GM21737 (cell line): ENCODE measurements at regions not wholly inside any gene's neighbourhood (a gene's known extent, or its start where the extent isn't known, plus 50 kb on each side); places are given as distances from the start of the nearest gene placed in this dataset.
A peak's percentile ranks its signal among the peaks of the same experiment; 100 is the strongest.
"Not testable (repeated sequence)": the region's sequence is repeated elsewhere in the genome, so short reads cannot be mapped to it uniquely, and the experiment has no call there.

Source experiments
- ATAC-seq: cut with Tn5 transposase; IDR thresholded peaks from one replicate; pipeline ENCODE4 v1.9.1; 2021; ENCODE audit warnings: mild to moderate bottlenecking, moderate library complexity; ENCODE audit not compliant: unreplicated experiment

DNA sequence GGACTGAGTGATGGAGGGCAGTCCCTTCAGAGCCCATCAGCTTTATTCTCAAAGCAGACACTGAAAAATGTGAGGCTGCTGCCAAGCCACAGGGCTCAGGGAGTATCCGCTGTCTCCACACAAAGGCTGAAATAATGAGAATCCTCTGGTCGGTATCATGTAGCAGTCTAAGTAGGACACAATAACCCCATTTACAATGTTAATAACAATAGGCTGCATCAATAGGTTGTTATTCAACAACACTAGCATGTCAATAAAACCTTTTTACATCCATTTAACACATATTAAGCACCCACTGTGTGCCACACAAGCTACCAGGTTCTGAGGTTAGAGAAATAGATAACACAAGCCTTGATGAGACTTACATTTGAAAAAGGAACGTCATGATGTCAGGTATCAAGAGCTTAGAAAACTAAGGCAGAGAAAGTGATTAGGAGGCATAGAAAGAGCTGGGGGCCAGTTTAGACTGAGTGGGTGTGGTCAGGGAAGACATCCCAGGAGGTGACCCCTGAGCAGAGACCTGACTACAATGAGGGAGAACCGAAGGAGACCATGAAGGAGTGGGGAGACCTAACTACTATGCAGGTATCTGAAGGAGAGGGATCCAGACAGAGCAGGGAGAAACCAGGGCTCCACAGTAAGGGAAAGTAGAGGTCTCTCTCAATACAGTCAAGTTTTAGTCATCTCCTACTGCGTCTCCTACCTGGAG lies 140.1 kb upstream of the GRIA1 start:
- no peak for ATAC-seq

DNA sequence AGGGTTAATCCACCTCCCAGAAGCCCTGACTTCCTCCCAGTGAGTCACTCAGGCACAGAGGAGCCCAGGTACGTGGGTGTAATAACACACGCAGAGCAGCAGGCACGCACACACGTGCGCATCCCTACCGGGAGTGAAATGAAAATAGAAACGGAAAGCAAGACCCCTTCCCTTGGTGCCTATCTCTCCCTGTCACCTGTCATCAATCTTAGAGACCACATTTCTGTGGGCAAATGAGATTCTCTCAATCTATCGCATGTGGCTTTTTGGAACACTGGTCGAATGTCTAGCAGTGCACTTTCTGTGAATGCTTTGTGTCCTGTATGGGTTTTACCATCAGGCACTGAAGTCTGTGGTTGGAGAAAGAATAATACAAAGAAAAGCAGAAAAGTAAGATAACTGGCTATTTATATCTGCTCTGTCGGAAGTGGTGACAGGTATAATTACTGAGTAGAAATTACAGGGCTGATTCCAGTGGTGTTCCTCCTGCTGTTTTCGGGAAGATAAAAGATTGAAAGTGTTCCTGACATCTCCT lies 137.7 kb upstream of the GRIA1 start:
- ATAC-seq, result no peak

GRCh38 chr5:153357493-153358112 lies 132.9 kb upstream of the GRIA1 start:
- no peak for ATAC-seq

GRCh38 chr5:153358315-153358976 lies 132.0 kb upstream of the GRIA1 start:
- ATAC-seq, result peak; percentile 85

- ATAC-seq, result no peak
Measured at GRCh38 chr5:153360860-153361259, 129.6 kb upstream of the GRIA1 start.

GRCh38 chr5:153361735-153362409 lies 128.6 kb upstream of the GRIA1 start:
- ATAC-seq, result no peak

GRCh38 chr5:153365547-153365946 lies 124.9 kb upstream of the GRIA1 start:
- ATAC-seq, result peak; percentile 67

DNA sequence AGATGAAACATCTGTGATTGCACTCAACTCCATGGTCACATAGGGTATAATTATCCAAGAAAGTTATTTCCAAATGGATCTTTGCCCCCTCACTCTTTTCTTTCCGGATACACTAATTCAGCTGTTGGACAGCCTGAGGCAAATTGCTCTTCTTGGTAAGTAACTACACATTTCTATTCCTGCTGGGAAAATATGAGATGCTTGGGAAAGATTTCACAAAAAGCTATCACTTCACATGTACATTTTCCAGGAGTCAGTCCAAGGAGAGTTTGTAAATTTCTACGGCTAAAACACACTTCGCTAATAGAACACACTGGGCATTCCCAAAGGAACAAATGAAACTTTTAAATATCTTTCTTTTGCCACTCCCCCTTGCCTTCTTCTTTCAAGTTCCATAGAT lies 123.0 kb upstream of the GRIA1 start:
- no peak for ATAC-seq

DNA sequence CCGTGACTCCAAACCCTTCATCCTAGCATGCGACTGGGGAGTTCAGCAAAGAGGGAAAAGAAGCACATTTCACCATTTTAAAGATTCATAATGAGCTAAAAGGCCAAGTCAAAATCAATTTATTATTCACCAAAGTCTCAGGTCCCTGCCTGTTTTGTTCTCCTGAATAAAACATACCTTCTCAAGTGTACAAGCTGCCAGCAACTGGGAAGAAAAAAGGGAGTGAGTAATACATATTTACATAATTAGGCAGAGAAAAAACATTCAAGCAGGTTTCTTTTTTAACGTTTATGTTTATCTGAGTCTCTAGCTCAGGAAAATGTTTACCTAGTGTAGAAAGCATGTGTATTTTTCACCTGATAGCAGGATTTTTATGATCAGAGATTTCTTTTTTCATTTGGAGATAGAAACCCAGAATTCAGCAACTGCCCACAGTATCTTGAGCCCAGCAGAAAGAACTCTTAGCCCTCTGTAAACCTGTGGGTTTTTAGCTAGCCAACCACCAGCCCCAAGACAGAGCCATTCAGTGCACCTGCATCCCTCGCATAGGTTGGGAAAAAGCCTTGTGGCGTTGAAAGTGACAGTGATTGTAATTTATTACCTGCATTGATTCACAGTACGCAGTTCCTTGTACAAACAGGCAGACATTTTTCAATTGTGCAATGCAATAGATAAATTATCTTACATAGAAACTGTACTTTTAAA lies 117.9 kb upstream of the GRIA1 start:
- ATAC-seq, result no peak

- ATAC-seq, result no peak
Measured at GRCh38 chr5:153373130-153373498, 117.4 kb upstream of the GRIA1 start.

DNA sequence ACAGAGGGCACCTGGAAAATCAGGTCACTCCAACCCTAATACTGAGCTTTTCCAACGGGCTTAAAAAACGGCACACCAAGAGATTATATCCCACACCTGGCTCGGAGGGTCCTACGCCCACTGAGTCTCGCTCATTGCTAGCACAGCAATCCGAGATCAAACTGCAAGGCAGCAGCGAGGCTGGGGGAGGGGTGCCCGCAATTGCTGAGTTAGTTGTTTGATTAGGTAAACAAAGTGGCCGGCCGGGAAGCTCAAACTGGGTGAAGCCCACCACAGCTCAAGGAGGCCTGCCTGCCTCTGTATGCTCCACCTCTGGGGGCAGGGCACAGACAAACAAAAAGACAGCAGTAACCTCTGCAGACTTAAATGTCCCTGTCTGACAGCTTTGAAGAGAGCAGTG lies 108.8 kb upstream of the GRIA1 start:
- ATAC-seq, result not testable (repeated sequence)

DNA sequence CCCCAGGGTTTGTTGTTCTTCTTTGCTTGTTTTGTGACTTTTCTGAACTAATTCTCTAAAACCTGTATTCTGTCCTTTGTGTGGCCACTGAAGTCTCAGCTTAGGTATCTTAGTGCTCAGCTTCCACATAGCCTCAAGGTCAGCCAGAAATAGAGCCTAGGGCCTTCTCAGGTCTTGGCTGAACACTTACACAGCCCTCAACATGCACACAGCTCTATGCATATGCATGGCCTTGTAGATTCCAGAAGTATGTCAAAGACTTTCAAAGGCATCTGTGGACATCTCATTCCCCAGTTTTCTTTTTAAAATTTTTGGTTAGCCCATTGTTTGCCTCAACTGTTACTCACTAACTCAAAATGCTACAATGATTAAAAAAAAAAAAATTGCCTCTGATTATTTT lies 99.9 kb upstream of the GRIA1 start:
- no peak for ATAC-seq

DNA sequence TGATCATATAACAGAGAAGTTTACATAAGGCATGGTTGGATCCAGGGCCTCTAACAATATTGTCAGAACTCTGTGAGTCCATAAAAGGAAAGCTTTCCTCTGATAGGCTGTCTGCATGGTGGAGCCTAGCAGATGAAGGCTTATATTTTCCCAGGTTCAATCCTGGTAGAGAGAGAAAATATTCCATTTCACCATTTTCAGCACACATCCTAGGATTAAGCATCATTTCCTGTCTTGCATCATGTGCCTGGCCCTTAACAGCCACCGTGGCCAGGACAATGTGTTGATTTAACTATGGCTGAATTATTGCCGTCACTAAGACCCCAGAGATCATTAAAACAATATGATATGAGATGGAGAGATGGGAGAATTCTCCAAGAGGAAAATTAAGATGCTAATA lies 90.9 kb upstream of the GRIA1 start:
- ATAC-seq, result no peak

GRCh38 chr5:153400931-153401330 lies 89.5 kb upstream of the GRIA1 start:
- no peak for ATAC-seq

DNA sequence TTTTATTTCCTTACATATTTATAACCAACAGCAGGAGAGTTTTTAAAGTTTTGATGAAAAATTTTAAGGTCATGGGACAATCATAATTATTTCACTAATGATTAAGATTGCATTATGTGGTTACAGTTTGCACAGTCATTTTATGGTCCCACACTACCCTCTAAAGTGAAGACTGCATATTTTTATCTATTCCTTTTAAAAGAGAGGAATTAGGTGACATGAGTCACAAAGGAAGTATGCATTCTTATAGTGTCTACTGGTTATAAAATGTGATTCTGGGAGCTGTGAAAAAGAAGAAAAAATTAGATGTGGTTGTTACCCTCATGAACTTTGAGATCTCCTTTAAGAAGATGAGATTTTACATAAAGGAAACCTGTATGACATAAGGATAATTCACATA lies 87.9 kb upstream of the GRIA1 start:
- ATAC-seq, result no peak

GRCh38 chr5:153403470-153403869 lies 87.0 kb upstream of the GRIA1 start:
- no peak for ATAC-seq

DNA sequence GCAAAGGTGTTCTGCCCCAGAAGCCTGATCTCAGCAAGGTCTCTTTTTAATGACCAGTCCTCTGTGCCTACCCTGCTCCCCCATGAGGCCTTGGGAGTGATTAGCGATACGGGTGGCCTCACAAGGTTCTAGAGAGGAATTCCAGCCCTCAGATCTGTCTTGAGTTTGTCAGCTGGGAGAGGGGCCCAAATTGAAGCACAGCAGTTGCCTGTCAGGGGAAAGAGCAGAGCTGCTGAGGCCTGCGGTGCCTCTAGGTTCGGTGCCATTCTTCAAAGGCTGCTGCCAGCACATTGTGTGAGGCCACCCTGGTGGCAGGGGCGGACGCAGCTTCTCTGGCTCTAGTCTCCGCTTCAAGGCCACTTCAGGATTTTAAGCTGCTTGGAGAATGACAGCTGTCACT lies 85.7 kb upstream of the GRIA1 start:
- no peak for ATAC-seq

DNA sequence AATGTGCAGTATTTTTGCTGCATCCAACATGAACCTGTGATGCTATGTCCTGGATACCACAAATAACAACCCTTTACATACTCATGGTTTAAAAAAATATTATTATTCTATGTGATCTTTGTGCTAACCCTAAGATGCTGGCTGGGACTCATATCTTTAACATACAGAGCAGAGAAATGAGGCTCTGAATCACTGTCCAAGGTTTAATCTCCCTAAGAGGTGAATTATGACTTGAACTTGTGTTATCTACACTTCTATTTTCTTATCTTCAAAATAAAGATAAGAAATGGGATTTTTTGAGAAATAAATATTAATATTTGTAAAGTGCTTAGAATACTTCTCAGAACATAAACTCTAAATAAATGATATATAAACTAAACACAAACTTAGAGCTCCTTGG lies 68.8 kb upstream of the GRIA1 start:
- ATAC-seq, result no peak

GRCh38 chr5:153425914-153426313 lies 64.6 kb upstream of the GRIA1 start:
- no peak for ATAC-seq

DNA sequence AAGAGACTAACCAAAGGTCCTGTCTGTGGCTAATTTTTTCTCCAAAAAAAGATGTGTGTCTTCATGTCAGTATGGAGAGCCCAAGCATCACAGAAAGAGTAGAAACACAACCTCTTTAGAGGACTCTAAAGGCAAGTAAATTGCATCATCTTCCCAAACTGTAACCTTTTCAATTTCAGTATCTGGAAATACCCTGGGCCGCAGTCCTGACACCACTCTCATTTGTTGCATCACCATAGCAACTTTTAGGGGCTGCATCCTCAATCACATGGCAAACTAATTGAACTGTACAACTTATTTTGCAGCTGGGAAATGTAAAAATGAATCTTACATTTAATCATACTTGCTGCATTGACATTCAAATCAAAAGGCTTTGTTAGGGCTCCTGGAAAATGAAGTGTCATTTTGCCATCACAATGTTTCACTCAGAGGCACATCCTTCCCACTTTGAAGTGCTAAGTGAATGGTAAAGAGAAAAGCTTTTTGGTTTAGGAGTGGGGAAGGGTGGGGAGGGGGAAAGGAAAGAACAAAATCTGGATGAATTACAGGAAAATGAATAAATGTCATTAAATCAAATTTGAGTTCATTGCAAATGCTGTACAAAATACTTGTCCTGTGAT lies 60.6 kb upstream of the GRIA1 start:
- peak; percentile 70 for ATAC-seq

DNA sequence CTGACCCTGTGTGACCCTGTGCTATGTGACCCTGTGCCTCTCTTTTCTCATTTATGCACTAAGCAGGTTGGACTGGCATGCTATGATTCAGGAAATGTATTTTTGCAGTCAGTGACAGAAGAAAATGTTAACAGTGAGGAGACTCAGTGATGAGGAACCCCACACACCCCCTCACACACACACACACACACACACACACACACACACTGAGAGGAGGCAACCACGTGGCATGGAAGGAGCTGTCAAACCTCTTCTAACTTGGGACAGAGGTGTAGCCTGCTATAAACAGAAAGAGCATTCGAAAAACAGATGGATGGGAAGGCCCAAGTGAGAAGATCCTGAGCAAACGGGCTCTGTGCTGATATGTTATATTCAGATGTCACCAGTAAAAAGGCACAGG lies 57.9 kb upstream of the GRIA1 start:
- ATAC-seq, result no peak
